H1 (cell line): ENCODE measurements at regions not wholly inside any gene's neighbourhood (a gene's known extent, or its start where the extent isn't known, plus 50 kb on each side); places are given as distances from the start of the nearest gene placed in this dataset.

Experiments
- CBX8 ChIP-seq: fragments of 300-800, 300-1000 bp; sonication (generic); IDR thresholded peaks from 2 replicates; pipeline ENCODE4 v1.7.1; 2016; ENCODE audit warnings: low read depth, low read length, borderline replicate concordance
- CEBPB ChIP-seq: IDR thresholded peaks from 2 replicates; pipeline ENCODE4 v1.6.1; 2012; ENCODE audit warnings: low read depth, low read length
- GABPA ChIP-seq: IDR thresholded peaks from 2 replicates; pipeline ENCODE4 v1.6.1; 2011; ENCODE audit warnings: mild to moderate bottlenecking, low read length, moderate library complexity, borderline replicate concordance; ENCODE audit not compliant: insufficient read depth
- JUND ChIP-seq: IDR thresholded peaks from 2 replicates; pipeline ENCODE4 v1.6.1; 2011; ENCODE audit warnings: mild to moderate bottlenecking, improper control_type of control experiment, low read length
- KDM1A ChIP-seq: fragments of 200-600, 300-600 bp; sonication (generic); IDR thresholded peaks from 2 replicates; pipeline ENCODE4 v1.7.1; 2016; ENCODE audit warnings: mild to moderate bottlenecking, low read length, borderline replicate concordance
- KDM5A ChIP-seq: fragments of 200-600 bp; IDR thresholded peaks from 2 replicates; pipeline ENCODE4 v1.7.1; 2012; ENCODE audit warnings: mild to moderate bottlenecking, low read length, inconsistent platforms, mixed read lengths
- TEAD4 ChIP-seq: IDR thresholded peaks from 2 replicates; pipeline ENCODE4 v1.6.1; 2012; ENCODE audit warnings: low read depth, low read length, inconsistent platforms, mixed read lengths

DNA sequence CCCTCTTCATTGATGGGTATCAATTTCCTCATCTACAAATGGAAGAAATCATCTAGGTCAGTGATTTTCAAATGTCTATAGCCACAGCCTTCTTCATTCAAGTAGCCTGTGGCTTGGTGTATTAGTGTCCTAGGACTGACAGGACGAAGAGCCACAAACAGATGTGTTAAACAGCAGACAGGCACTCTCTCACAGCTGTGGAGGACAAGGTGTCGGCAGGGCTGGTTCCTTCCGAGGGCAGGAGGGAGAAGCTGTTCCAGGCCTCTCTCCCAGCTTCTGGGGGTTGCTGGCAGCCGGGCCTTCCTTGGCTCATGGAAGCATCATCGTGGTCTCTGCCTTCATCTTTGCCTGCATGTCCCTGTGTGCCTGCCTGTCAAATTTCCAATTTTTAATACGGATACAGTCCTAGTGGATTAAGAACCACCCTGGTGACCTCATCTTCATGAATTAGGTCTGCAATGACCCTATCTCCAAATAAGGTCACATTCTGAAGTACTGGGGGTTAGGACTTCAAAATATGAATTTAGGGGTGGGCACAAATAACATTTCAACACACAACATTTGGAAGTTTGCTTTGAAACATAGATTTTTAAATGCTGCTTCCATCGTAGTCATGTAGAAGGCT lies 86.5 kb downstream of the PTGR3 start (continued):
- TF ChIP-seq JUND (no peak), KDM1A (no peak), TEAD4 (no peak), CEBPB (no peak), CBX8 (no peak), GABPA (no peak), KDM5A (no peak)
